OCI-LY1 (cell line): ENCODE measurements at regions not wholly inside any gene's neighbourhood (a gene's known extent, or its start where the extent isn't known, plus 50 kb on each side); places are given as distances from the start of the nearest gene placed in this dataset.

Experiments used
- H2AFZ ChIP-seq: fragments of 200-600 bp; sonication (generic), shearing (Covaris generic); 2 replicates; pipeline ENCODE4 v1.6.0; 2014; ENCODE audit warnings: antibody characterized with exemption, mild to moderate bottlenecking, low read length
- H3F3A ChIP-seq: fragments of 200-600 bp; sonication (generic), shearing (Covaris generic); 2 replicates; pipeline ENCODE4 v1.6.0; 2014; ENCODE audit warnings: mild to moderate bottlenecking, antibody characterized with exemption, low read length, moderate library complexity; ENCODE audit not compliant: insufficient read depth
- H3K27ac ChIP-seq: fragments of 200-600 bp; sonication (generic); 2 replicates; pipeline ENCODE4 v1.5.1; 2014; ENCODE audit warnings: low read length, mixed run types, mild to moderate bottlenecking, low read depth; ENCODE audit not compliant: poor library complexity, severe bottlenecking
- H3K27me3 ChIP-seq: fragments of 200-600 bp; sonication (generic); 2 replicates; pipeline ENCODE4 v1.6.0; 2014; ENCODE audit warnings: antibody characterized with exemption, mild to moderate bottlenecking, low read length, moderate library complexity; ENCODE audit not compliant: insufficient read depth
- H3K36me3 ChIP-seq: fragments of 200-600 bp; sonication (generic); 2 replicates; pipeline ENCODE4 v1.6.1; 2014; ENCODE audit warnings: mild to moderate bottlenecking, antibody characterized with exemption, low read length, moderate library complexity, mixed read lengths; ENCODE audit not compliant: insufficient read depth
- H3K4me1 ChIP-seq: fragments of 200-600 bp; sonication (generic); 2 replicates; pipeline ENCODE4 v1.5.1; 2014; ENCODE audit warnings: mild to moderate bottlenecking, low read length, moderate library complexity; ENCODE audit not compliant: insufficient read depth, severe bottlenecking
- H3K4me2 ChIP-seq: fragments of 200-600 bp; sonication (generic), shearing (Covaris generic); 2 replicates; pipeline ENCODE4 v1.6.1; 2014; ENCODE audit warnings: low read length
- H3K4me3 ChIP-seq: fragments of 200-600 bp; sonication (generic); 2 replicates; pipeline ENCODE4 v1.5.1; 2014; ENCODE audit warnings: low read length, low read depth, mild to moderate bottlenecking, mixed read lengths; ENCODE audit not compliant: poor library complexity, severe bottlenecking
- H3K79me2 ChIP-seq: fragments of 200-600 bp; shearing (Covaris generic); 2 replicates; pipeline ENCODE4 v1.6.1; 2016; ENCODE audit warnings: mixed run types, low read length, mixed read lengths; ENCODE audit not compliant: insufficient read depth
- H3K9ac ChIP-seq: fragments of 200-600 bp; sonication (generic), shearing (Covaris generic); 2 replicates; pipeline ENCODE4 v1.6.1; 2014; ENCODE audit warnings: mild to moderate bottlenecking, low read length, mixed read lengths
- H3K9me2 ChIP-seq: fragments of 200-600 bp; sonication (generic), shearing (Covaris generic); 2 replicates; pipeline ENCODE4 v1.6.1; 2014; ENCODE audit warnings: low read depth, mild to moderate bottlenecking, low read length, mixed read lengths
- H3K9me3 ChIP-seq: fragments of 200-600 bp; shearing (Covaris generic); 2 replicates; pipeline ENCODE4 v1.6.1; 2014; ENCODE audit warnings: low read length, mixed read lengths
- H4K20me1 ChIP-seq: fragments of 200-600 bp; sonication (generic), shearing (Covaris generic); 2 replicates; pipeline ENCODE4 v1.6.0; 2016; ENCODE audit warnings: mild to moderate bottlenecking, low read length; ENCODE audit not compliant: insufficient read depth
- CTCF ChIP-seq: fragments of 200-600 bp; sonication (generic), shearing (Covaris generic); IDR thresholded peaks from 2 replicates; pipeline ENCODE4 v1.5.1; 2017; ENCODE audit warnings: mild to moderate bottlenecking, antibody characterized with exemption, low read length, moderate library complexity, mixed read lengths
- EZH2 ChIP-seq: fragments of 200-600 bp; sonication (generic), shearing (Covaris generic); IDR thresholded peaks from 2 replicates; pipeline ENCODE4 v1.8.0; 2017; ENCODE audit warnings: borderline replicate concordance, mixed run types, mild to moderate bottlenecking, antibody characterized with exemption, low read length, moderate library complexity, mixed read lengths

- Histone ChIP-seq H3F3A (no peaks in the 10 kb centered on the region), H3K9me3 (no peaks in the 10 kb centered on the region), H3K27ac (no peak overlapping the region), H3K4me3 (no peak overlapping the region), H3K9ac (no peak overlapping the region), H3K36me3 (no peaks in the 10 kb centered on the region), H3K9me2 (0 out of 2 replicates have a peak, but pooled peaks cover 3% of the 10 kb centered on the region), H2AFZ (no peak overlapping the region), H3K4me2 (no peak overlapping the region), H3K4me1 (no peaks in the 10 kb centered on the region), H3K79me2 (no peaks in the 10 kb centered on the region), H4K20me1 (no peaks in the 10 kb centered on the region), H3K27me3 (no peaks in the 10 kb centered on the region)
- TF ChIP-seq EZH2, result no peak
- no peak for TF ChIP-seq CTCF
These were observed 1004.1 kb downstream of the TBL1XR1 start for GRCh38 chr3:176193032-176193730.

- Histone ChIP-seq H3K36me3 (no peaks in the 10 kb centered on the region), H3K79me2 (no peaks in the 10 kb centered on the region), H3K9me3 (no peaks in the 10 kb centered on the region), H4K20me1 (no peaks in the 10 kb centered on the region), H3F3A (no peaks in the 10 kb centered on the region), H2AFZ (no peak overlapping the region), H3K9ac (no peak overlapping the region), H3K4me2 (no peak overlapping the region), H3K27ac (no peak overlapping the region), H3K9me2 (no peaks in the 10 kb centered on the region), H3K27me3 (no peaks in the 10 kb centered on the region), H3K4me3 (no peak overlapping the region), H3K4me1 (no peaks in the 10 kb centered on the region)
- no peak for TF ChIP-seq CTCF
- no peak for TF ChIP-seq EZH2
These were observed 1006.5 kb downstream of the TBL1XR1 start for GRCh38 chr3:176190755-176191154.

- H3K4me1 ChIP-seq, result no peaks in the 10 kb centered on the region
These were observed 1014.1 kb downstream of the TBL1XR1 start for GRCh38 chr3:176183181-176183580.

More at GRCh38 chr3:176183181-176183580, 1014.1 kb downstream of the TBL1XR1 start:
- no peaks in the 10 kb centered on the region for H3K36me3 ChIP-seq
- no peaks in the 10 kb centered on the region for H3K79me2 ChIP-seq
- H2AFZ ChIP-seq, result no peak overlapping the region
- no peak for TF ChIP-seq CTCF
- TF ChIP-seq EZH2, result no peak
- no peaks in the 10 kb centered on the region for H3K27me3 ChIP-seq
- H3K4me3 ChIP-seq, result no peak overlapping the region
- no peak overlapping the region for H3K4me2 ChIP-seq
- no peaks in the 10 kb centered on the region for H4K20me1 ChIP-seq
- H3K9me2 ChIP-seq, result no peaks in the 10 kb centered on the region
- 0 out of 2 replicates have a peak, but pooled peaks cover 4% of the 10 kb centered on the region for H3F3A ChIP-seq
- H3K9ac ChIP-seq, result no peak overlapping the region
- no peak overlapping the region for H3K27ac ChIP-seq
- no peaks in the 10 kb centered on the region for H3K9me3 ChIP-seq
